ENCODE measurements at regions not wholly inside any gene's neighbourhood (a gene's known extent, or its start where the extent isn't known, plus 50 kb on each side); places are given as distances from the start of the nearest gene placed in this dataset.

- no peaks in the 10 kb centered on the region for H3K4me1 ChIP-seq (ENCODE audit: insufficient read depth, poor library complexity, severe bottlenecking)
- TF ChIP-seq CTCF (IDR thresholded peaks at IDR 0.05; ENCODE audit: poor library complexity, severe bottlenecking) = no peak
- no peak for DNase-seq (ENCODE audit: low spot score)
- no peaks in the 10 kb centered on the region for H3K36me3 ChIP-seq (ENCODE audit: low read depth)
- no peak overlapping the region for H3K27ac ChIP-seq (ENCODE audit: poor library complexity, severe bottlenecking)
- H3K4me3 ChIP-seq (ENCODE audit: severe bottlenecking) = no peak overlapping the region
- ATAC-seq (ENCODE audit: low read depth) = no peak
- peaks cover 24% of the 10 kb centered on the region for H3K27me3 ChIP-seq (ENCODE audit: insufficient read depth, poor library complexity, severe bottlenecking)
- H3K9me3 ChIP-seq (ENCODE audit: severe bottlenecking) = no peaks in the 10 kb centered on the region
Observed at GRCh38 chr16:73852561-73852960, 444.1 kb upstream of the PSMD7 start.

- H3K9me3 ChIP-seq (ENCODE audit: severe bottlenecking) = no peaks in the 10 kb centered on the region
Observed at GRCh38 chr16:73848993-73849392, 447.6 kb upstream of the PSMD7 start.

GRCh38 chr16:73847090-73847489 lies 449.5 kb upstream of the PSMD7 start:
- H3K4me1 ChIP-seq (ENCODE audit: insufficient read depth, poor library complexity, severe bottlenecking) = no peaks in the 10 kb centered on the region
- no peak for TF ChIP-seq CTCF (IDR thresholded peaks at IDR 0.05; ENCODE audit: poor library complexity, severe bottlenecking)
- no peak overlapping the region for H3K27ac ChIP-seq (ENCODE audit: poor library complexity, severe bottlenecking)
- H3K9me3 ChIP-seq (ENCODE audit: severe bottlenecking) = no peaks in the 10 kb centered on the region
- H3K36me3 ChIP-seq (ENCODE audit: low read depth) = no peaks in the 10 kb centered on the region
- DNase-seq (ENCODE audit: low spot score) (no peak), ATAC-seq (ENCODE audit: low read depth) (no peak)
- peaks cover 18% of the 10 kb centered on the region for H3K27me3 ChIP-seq (ENCODE audit: insufficient read depth, poor library complexity, severe bottlenecking)
- no peak overlapping the region for H3K4me3 ChIP-seq (ENCODE audit: severe bottlenecking)

More at GRCh38 chr16:73848993-73849392, 447.6 kb upstream of the PSMD7 start:
- H3K36me3 ChIP-seq (ENCODE audit: low read depth) = no peaks in the 10 kb centered on the region
- DNase-seq (ENCODE audit: low spot score) (no peak), ATAC-seq (ENCODE audit: low read depth) (no peak)
- H3K27me3 ChIP-seq (ENCODE audit: insufficient read depth, poor library complexity, severe bottlenecking) = peaks cover 10% of the 10 kb centered on the region
- TF ChIP-seq CTCF (IDR thresholded peaks at IDR 0.05; ENCODE audit: poor library complexity, severe bottlenecking) = no peak
- no peaks in the 10 kb centered on the region for H3K4me1 ChIP-seq (ENCODE audit: insufficient read depth, poor library complexity, severe bottlenecking)
- H3K4me3 ChIP-seq (ENCODE audit: severe bottlenecking) = no peak overlapping the region
- H3K27ac ChIP-seq (ENCODE audit: poor library complexity, severe bottlenecking) = no peak overlapping the region

GRCh38 chr16:73846356-73846755 lies 450.3 kb upstream of the PSMD7 start:
- H3K36me3 ChIP-seq (ENCODE audit: low read depth) = no peaks in the 10 kb centered on the region
- no peak for TF ChIP-seq CTCF (IDR thresholded peaks at IDR 0.05; ENCODE audit: poor library complexity, severe bottlenecking)
- no peaks in the 10 kb centered on the region for H3K4me1 ChIP-seq (ENCODE audit: insufficient read depth, poor library complexity, severe bottlenecking)
- no peak overlapping the region for H3K4me3 ChIP-seq (ENCODE audit: severe bottlenecking)
- ATAC-seq (ENCODE audit: low read depth) (no peak), DNase-seq (ENCODE audit: low spot score) (no peak)
- H3K27ac ChIP-seq (ENCODE audit: poor library complexity, severe bottlenecking) = no peak overlapping the region
- H3K9me3 ChIP-seq (ENCODE audit: severe bottlenecking) = no peaks in the 10 kb centered on the region
- peaks cover 18% of the 10 kb centered on the region for H3K27me3 ChIP-seq (ENCODE audit: insufficient read depth, poor library complexity, severe bottlenecking)

- no peak for DNase-seq (ENCODE audit: low spot score)
Observed at GRCh38 chr16:73846007-73846330, 450.6 kb upstream of the PSMD7 start.

More at GRCh38 chr16:73846007-73846330, 450.6 kb upstream of the PSMD7 start:
- Histone ChIP-seq H3K36me3 (ENCODE audit: low read depth) (no peaks in the 10 kb centered on the region), H3K27ac (ENCODE audit: poor library complexity, severe bottlenecking) (no peak overlapping the region), H3K4me3 (ENCODE audit: severe bottlenecking) (no peak overlapping the region), H3K27me3 (ENCODE audit: insufficient read depth, poor library complexity, severe bottlenecking) (peaks cover 18% of the 10 kb centered on the region), H3K4me1 (ENCODE audit: insufficient read depth, poor library complexity, severe bottlenecking) (no peaks in the 10 kb centered on the region), H3K9me3 (ENCODE audit: severe bottlenecking) (no peaks in the 10 kb centered on the region)
- no peak for TF ChIP-seq CTCF (IDR thresholded peaks at IDR 0.05; ENCODE audit: poor library complexity, severe bottlenecking)
- no peak for ATAC-seq (ENCODE audit: low read depth)
